Urinary bladder (tissue), 3 donors: ENCODE measurements at regions not wholly inside any gene's neighbourhood (a gene's known extent, or its start where the extent isn't known, plus 50 kb on each side); places are given as distances from the start of the nearest gene placed in this dataset.

Experiments used
- DNase-seq: peaks from one replicate; pipeline ENCODE4 v3.0.0-alpha.2; 2015; ENCODE audit errors: extremely low spot score
- H3K27ac ChIP-seq: one replicate; pipeline ENCODE4 v1.5.1; 2013; ENCODE audit warnings: low read depth, mild to moderate bottlenecking, moderate library complexity
- H3K36me3 ChIP-seq: one replicate; pipeline ENCODE4 v1.6.1; 2013; ENCODE audit warnings: mild to moderate bottlenecking, moderate library complexity; ENCODE audit not compliant: insufficient read depth
- H3K4me1 ChIP-seq: one replicate; pipeline ENCODE4 v1.6.1; 2013; ENCODE audit warnings: mild to moderate bottlenecking, moderate library complexity; ENCODE audit not compliant: insufficient read depth
- H3K4me3 ChIP-seq: one replicate; pipeline ENCODE4 v1.5.1; 2013; ENCODE audit warnings: low read depth, low read length
- WGBS: extraction: QIAGEN DNeasy Blood & Tissue Kit; methylation state at CpG from one replicate; pipeline ENCODE4 v1.1.7; 2013; 5-methylcytosine and 5-hydroxymethylcytosine counted together
- donor health status: healthy with polysubstance abuse.
- donor health status: healthy.

GRCh38 chr9:118553465-118553864 is 815.8 kb downstream of the BRINP1 start:
- H3K36me3 ChIP-seq, result no peaks in the 10 kb centered on the region
- H3K4me3 ChIP-seq, result no peak overlapping the region
- H3K27ac ChIP-seq, result no peak overlapping the region
- no peak for DNase-seq
- WGBS, result 91% methylated on average over 1 of the region's 1 CpG
- no peaks in the 10 kb centered on the region for H3K4me1 ChIP-seq

- no peaks in the 10 kb centered on the region for H3K36me3 ChIP-seq
- 79% methylated on average over 7 of the region's 7 CpGs for WGBS
- no peak overlapping the region for H3K27ac ChIP-seq
- no peak for DNase-seq
- H3K4me1 ChIP-seq, result no peaks in the 10 kb centered on the region
- H3K4me3 ChIP-seq, result no peak overlapping the region
Observed at GRCh38 chr9:118554987-118555386, 814.2 kb downstream of the BRINP1 start.

- Histone ChIP-seq H3K27ac (no peak overlapping the region), H3K4me3 (no peak overlapping the region), H3K4me1 (no peaks in the 10 kb centered on the region), H3K36me3 (no peaks in the 10 kb centered on the region)
- WGBS, result 87% methylated on average over 1 of the region's 1 CpG
- no peak for DNase-seq
Observed at GRCh38 chr9:118558026-118558425, 811.2 kb downstream of the BRINP1 start.

GRCh38 chr9:118558891-118559290 is 810.3 kb downstream of the BRINP1 start:
- Histone ChIP-seq H3K27ac (no peak overlapping the region), H3K4me1 (no peaks in the 10 kb centered on the region), H3K4me3 (no peak overlapping the region), H3K36me3 (no peaks in the 10 kb centered on the region)
- DNase-seq, result no peak

- Histone ChIP-seq H3K36me3 (no peaks in the 10 kb centered on the region), H3K4me3 (no peak overlapping the region), H3K4me1 (no peaks in the 10 kb centered on the region), H3K27ac (no peak overlapping the region)
- DNase-seq, result no peak
- 43% methylated on average over 3 of the region's 3 CpGs for WGBS
Observed at GRCh38 chr9:118561051-118561450, 808.2 kb downstream of the BRINP1 start.

- Histone ChIP-seq H3K4me3 (no peak overlapping the region), H3K36me3 (no peaks in the 10 kb centered on the region), H3K27ac (no peak overlapping the region), H3K4me1 (no peaks in the 10 kb centered on the region)
- DNase-seq, result no peak
- 73% methylated on average over 2 of the region's 2 CpGs for WGBS
Observed at GRCh38 chr9:118563677-118564076, 805.6 kb downstream of the BRINP1 start.

- Histone ChIP-seq H3K4me1 (no peaks in the 10 kb centered on the region), H3K27ac (no peak overlapping the region), H3K36me3 (no peaks in the 10 kb centered on the region), H3K4me3 (no peak overlapping the region)
- 89% methylated on average over 2 of the region's 2 CpGs for WGBS
- no peak for DNase-seq
Observed at GRCh38 chr9:118567861-118568260, 801.4 kb downstream of the BRINP1 start.

GRCh38 chr9:118568704-118569103 is 800.5 kb downstream of the BRINP1 start:
- H3K27ac ChIP-seq, result no peak overlapping the region
- H3K4me1 ChIP-seq, result no peaks in the 10 kb centered on the region
- WGBS, result 43% methylated on average over 3 of the region's 3 CpGs
- H3K4me3 ChIP-seq, result no peak overlapping the region
- H3K36me3 ChIP-seq, result no peaks in the 10 kb centered on the region
- DNase-seq, result no peak

- 84% methylated on average over 3 of the region's 3 CpGs for WGBS
- Histone ChIP-seq H3K27ac (no peak overlapping the region), H3K36me3 (no peaks in the 10 kb centered on the region), H3K4me3 (no peak overlapping the region), H3K4me1 (no peaks in the 10 kb centered on the region)
- no peak for DNase-seq
Observed at GRCh38 chr9:118569148-118569547, 800.1 kb downstream of the BRINP1 start.

GRCh38 chr9:118570066-118570465 is 799.2 kb downstream of the BRINP1 start:
- no peak overlapping the region for H3K27ac ChIP-seq
- no peaks in the 10 kb centered on the region for H3K36me3 ChIP-seq
- no peak for DNase-seq
- H3K4me3 ChIP-seq, result no peak overlapping the region
- no peaks in the 10 kb centered on the region for H3K4me1 ChIP-seq
- WGBS, result 31% methylated on average over 3 of the region's 3 CpGs

- DNase-seq, result no peak
- Histone ChIP-seq H3K36me3 (no peaks in the 10 kb centered on the region), H3K4me3 (no peak overlapping the region), H3K4me1 (no peaks in the 10 kb centered on the region), H3K27ac (no peak overlapping the region)
- WGBS, result 64% methylated on average over 2 of the region's 2 CpGs
Observed at GRCh38 chr9:118575341-118576070, 793.7 kb downstream of the BRINP1 start.

- no peak overlapping the region for H3K27ac ChIP-seq
- no peak for DNase-seq
- 36% methylated on average over 1 of the region's 1 CpG for WGBS
- no peaks in the 10 kb centered on the region for H3K36me3 ChIP-seq
- H3K4me1 ChIP-seq, result no peaks in the 10 kb centered on the region
- H3K4me3 ChIP-seq, result no peak overlapping the region
Observed at GRCh38 chr9:118577121-118577520, 792.1 kb downstream of the BRINP1 start.

- H3K4me3 ChIP-seq, result no peak overlapping the region
Observed at GRCh38 chr9:118578467-118578866, 790.8 kb downstream of the BRINP1 start.

GRCh38 chr9:118583414-118583813 is 785.8 kb downstream of the BRINP1 start:
- Histone ChIP-seq H3K4me3 (no peak overlapping the region), H3K36me3 (no peaks in the 10 kb centered on the region), H3K4me1 (no peaks in the 10 kb centered on the region), H3K27ac (no peak overlapping the region)
- DNase-seq, result no peak
- 83% methylated on average over 4 of the region's 4 CpGs for WGBS

More at GRCh38 chr9:118578467-118578866, 790.8 kb downstream of the BRINP1 start:
- Histone ChIP-seq H3K36me3 (no peaks in the 10 kb centered on the region), H3K4me1 (no peaks in the 10 kb centered on the region), H3K27ac (no peak overlapping the region)
- DNase-seq, result no peak

GRCh38 chr9:118586978-118587377 is 782.3 kb downstream of the BRINP1 start:
- no peaks in the 10 kb centered on the region for H3K4me1 ChIP-seq
- H3K27ac ChIP-seq, result no peak overlapping the region
- no peaks in the 10 kb centered on the region for H3K36me3 ChIP-seq
- no peak for DNase-seq
- H3K4me3 ChIP-seq, result no peak overlapping the region
- 64% methylated on average over 2 of the region's 2 CpGs for WGBS
